Osteoblast (primary cell): ENCODE measurements at regions not wholly inside any gene's neighbourhood (a gene's known extent, or its start where the extent isn't known, plus 50 kb on each side); places are given as distances from the start of the nearest gene placed in this dataset.

Source experiments
- DNase-seq: peaks from one replicate; pipeline ENCODE4 v3.0.0; 2011; ENCODE audit warnings: low spot score, mixed read lengths; ENCODE audit not compliant: insufficient read length; ENCODE audit errors: missing footprints
- H2AFZ ChIP-seq: 2 replicates; pipeline ENCODE4 v1.6.0; 2011; ENCODE audit warnings: mild to moderate bottlenecking, low read length
- H3K27ac ChIP-seq: 2 replicates; pipeline ENCODE4 v1.5.1; 2011; ENCODE audit warnings: mild to moderate bottlenecking, low read depth, low read length, moderate library complexity
- H3K27me3 ChIP-seq: 2 replicates; pipeline ENCODE4 v1.6.0; 2012; ENCODE audit warnings: mild to moderate bottlenecking, control low read depth, inconsistent platforms, low read length, moderate library complexity; ENCODE audit not compliant: insufficient read depth
- H3K36me3 ChIP-seq: 2 replicates; pipeline ENCODE4 v1.5.1; 2011; ENCODE audit warnings: mild to moderate bottlenecking, low read length, control low read depth, moderate library complexity; ENCODE audit not compliant: insufficient read depth
- H3K4me1 ChIP-seq: 2 replicates; pipeline ENCODE4 v1.5.1; 2011; ENCODE audit warnings: mild to moderate bottlenecking, low read length, control low read depth, moderate library complexity; ENCODE audit not compliant: insufficient read depth
- H3K4me2 ChIP-seq: 2 replicates; pipeline ENCODE4 v1.6.0; 2011; ENCODE audit warnings: mild to moderate bottlenecking, low read length; ENCODE audit not compliant: insufficient read depth
- H3K4me3 ChIP-seq: fragments of 200-600 bp; sonication (generic); 3 replicates; pipeline ENCODE4 v1.5.1; 2012; ENCODE audit warnings: mild to moderate bottlenecking, low read length, inconsistent platforms; ENCODE audit not compliant: insufficient read depth
- H3K79me2 ChIP-seq: 2 replicates; pipeline ENCODE4 v1.6.0; 2012; ENCODE audit warnings: mild to moderate bottlenecking, low read length, control low read depth, inconsistent platforms; ENCODE audit not compliant: insufficient read depth
- H3K9me3 ChIP-seq: 2 replicates; pipeline ENCODE4 v1.5.1; 2011; ENCODE audit warnings: low read depth, low read length, control low read depth
- H4K20me1 ChIP-seq: 2 replicates; pipeline ENCODE4 v1.6.0; 2012; ENCODE audit warnings: mild to moderate bottlenecking, low read length, control low read depth; ENCODE audit not compliant: insufficient read depth
- CTCF ChIP-seq: IDR thresholded peaks from 2 replicates; pipeline ENCODE4 v1.5.1; 2011; ENCODE audit warnings: mild to moderate bottlenecking, low read depth, low read length, moderate library complexity; ENCODE audit errors: extremely low read depth

- no peak for DNase-seq
- H3K4me1 ChIP-seq: no peaks in the 10 kb centered on the region
Measured at GRCh38 chr9:7347556-7347955, 452.0 kb downstream of the DMAC1 start.

GRCh38 chr9:7346144-7346543 lies 453.4 kb downstream of the DMAC1 start:
- Histone ChIP-seq H3K79me2 (no peaks in the 10 kb centered on the region), H3K9me3 (peaks cover 2% of the 10 kb centered on the region), H2AFZ (no peak overlapping the region), H3K4me1 (no peaks in the 10 kb centered on the region), H3K4me3 (no peak overlapping the region), H3K27me3 (no peaks in the 10 kb centered on the region), H3K27ac (no peak overlapping the region), H3K4me2 (no peak overlapping the region), H4K20me1 (no peaks in the 10 kb centered on the region), H3K36me3 (no peaks in the 10 kb centered on the region)
- DNase-seq: no peak
- no peak for TF ChIP-seq CTCF

More at GRCh38 chr9:7347556-7347955, 452.0 kb downstream of the DMAC1 start:
- H4K20me1 ChIP-seq: no peaks in the 10 kb centered on the region
- no peaks in the 10 kb centered on the region for H3K36me3 ChIP-seq
- no peaks in the 10 kb centered on the region for H3K27me3 ChIP-seq
- TF ChIP-seq CTCF: no peak
- no peaks in the 10 kb centered on the region for H3K79me2 ChIP-seq
- H3K9me3 ChIP-seq: peaks cover 2% of the 10 kb centered on the region
- H3K4me2 ChIP-seq: no peak overlapping the region
- no peak overlapping the region for H3K4me3 ChIP-seq
- H2AFZ ChIP-seq: no peak overlapping the region
- H3K27ac ChIP-seq: no peak overlapping the region

GRCh38 chr9:7342736-7343135 lies 456.8 kb downstream of the DMAC1 start:
- no peaks in the 10 kb centered on the region for H3K9me3 ChIP-seq
- H2AFZ ChIP-seq: no peak overlapping the region
- H3K36me3 ChIP-seq: no peaks in the 10 kb centered on the region
- H4K20me1 ChIP-seq: no peaks in the 10 kb centered on the region
- no peak for DNase-seq
- TF ChIP-seq CTCF: no peak
- no peak overlapping the region for H3K4me3 ChIP-seq
- H3K79me2 ChIP-seq: no peaks in the 10 kb centered on the region
- H3K4me1 ChIP-seq: no peaks in the 10 kb centered on the region
- H3K27me3 ChIP-seq: no peaks in the 10 kb centered on the region
- H3K4me2 ChIP-seq: no peak overlapping the region
- no peak overlapping the region for H3K27ac ChIP-seq

GRCh38 chr9:7342229-7342628 lies 457.3 kb downstream of the DMAC1 start:
- Histone ChIP-seq H3K9me3 (no peaks in the 10 kb centered on the region), H3K27ac (no peak overlapping the region), H3K4me1 (no peaks in the 10 kb centered on the region), H3K27me3 (no peaks in the 10 kb centered on the region), H3K4me2 (no peak overlapping the region), H4K20me1 (no peaks in the 10 kb centered on the region), H3K79me2 (no peaks in the 10 kb centered on the region), H2AFZ (no peak overlapping the region), H3K36me3 (no peaks in the 10 kb centered on the region), H3K4me3 (no peak overlapping the region)
- DNase-seq: no peak
- no peak for TF ChIP-seq CTCF
